ENCODE measurements at regions not wholly inside any gene's neighbourhood (a gene's known extent, or its start where the extent isn't known, plus 50 kb on each side); places are given as distances from the start of the nearest gene placed in this dataset.
"Not testable (repeated sequence)": the region's sequence is repeated elsewhere in the genome, so short reads cannot be mapped to it uniquely, and the experiment has no call there.

DNA sequence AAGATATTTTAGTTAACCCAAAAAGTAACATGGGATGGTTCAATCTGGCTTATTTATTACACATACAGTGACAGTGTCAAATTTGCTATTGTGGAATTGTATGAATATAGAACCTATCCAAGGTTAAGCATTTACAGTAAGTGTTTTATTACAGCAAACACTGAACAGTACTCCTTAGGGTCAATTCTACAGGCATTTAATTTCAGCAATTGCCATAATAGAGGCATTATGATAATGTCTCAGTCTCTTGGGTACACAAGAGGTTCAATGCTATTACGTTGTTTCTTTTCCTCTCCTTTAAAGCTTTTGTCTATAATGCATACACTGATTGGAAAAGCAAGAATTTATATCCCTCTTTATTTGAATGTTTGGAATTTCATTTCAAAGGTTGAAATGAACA is 275.7 kb upstream of the NAALADL2 start:
- Histone ChIP-seq H3K4me1 (ENCODE audit: insufficient read depth, low read length) (no peaks in the 10 kb centered on the region), H3K27ac (ENCODE audit: low read depth, low read length) (no peak overlapping the region), H3K79me2 (ENCODE audit: insufficient read depth, low read length) (no peaks in the 10 kb centered on the region), H2AFZ (ENCODE audit: low read length) (no peak overlapping the region), H4K20me1 (ENCODE audit: insufficient read depth, low read length) (no peaks in the 10 kb centered on the region), H3K9me3 (ENCODE audit: low read depth, low read length) (no peaks in the 10 kb centered on the region), H3K27me3 (ENCODE audit: insufficient read depth, low read length) (no peaks in the 10 kb centered on the region), H3K4me2 (ENCODE audit: insufficient read depth, low read length) (no peak overlapping the region), H3K4me3 (ENCODE audit: insufficient read depth, low read length) (no peak overlapping the region), H3K36me3 (ENCODE audit: insufficient read depth, low read length) (no peaks in the 10 kb centered on the region)
- DNase-seq (ENCODE audit: insufficient read length, low spot score, missing footprints), result no peak
- TF ChIP-seq, protein P1, sequence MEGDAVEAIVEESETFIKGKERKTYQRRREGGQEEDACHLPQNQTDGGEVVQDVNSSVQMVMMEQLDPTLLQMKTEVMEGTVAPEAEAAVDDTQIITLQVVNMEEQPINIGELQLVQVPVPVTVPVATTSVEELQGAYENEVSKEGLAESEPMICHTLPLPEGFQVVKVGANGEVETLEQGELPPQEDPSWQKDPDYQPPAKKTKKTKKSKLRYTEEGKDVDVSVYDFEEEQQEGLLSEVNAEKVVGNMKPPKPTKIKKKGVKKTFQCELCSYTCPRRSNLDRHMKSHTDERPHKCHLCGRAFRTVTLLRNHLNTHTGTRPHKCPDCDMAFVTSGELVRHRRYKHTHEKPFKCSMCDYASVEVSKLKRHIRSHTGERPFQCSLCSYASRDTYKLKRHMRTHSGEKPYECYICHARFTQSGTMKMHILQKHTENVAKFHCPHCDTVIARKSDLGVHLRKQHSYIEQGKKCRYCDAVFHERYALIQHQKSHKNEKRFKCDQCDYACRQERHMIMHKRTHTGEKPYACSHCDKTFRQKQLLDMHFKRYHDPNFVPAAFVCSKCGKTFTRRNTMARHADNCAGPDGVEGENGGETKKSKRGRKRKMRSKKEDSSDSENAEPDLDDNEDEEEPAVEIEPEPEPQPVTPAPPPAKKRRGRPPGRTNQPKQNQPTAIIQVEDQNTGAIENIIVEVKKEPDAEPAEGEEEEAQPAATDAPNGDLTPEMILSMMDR (IDR thresholded peaks at IDR 0.05; ENCODE audit: extremely low read depth, low read depth, low read length), result no peak

DNA sequence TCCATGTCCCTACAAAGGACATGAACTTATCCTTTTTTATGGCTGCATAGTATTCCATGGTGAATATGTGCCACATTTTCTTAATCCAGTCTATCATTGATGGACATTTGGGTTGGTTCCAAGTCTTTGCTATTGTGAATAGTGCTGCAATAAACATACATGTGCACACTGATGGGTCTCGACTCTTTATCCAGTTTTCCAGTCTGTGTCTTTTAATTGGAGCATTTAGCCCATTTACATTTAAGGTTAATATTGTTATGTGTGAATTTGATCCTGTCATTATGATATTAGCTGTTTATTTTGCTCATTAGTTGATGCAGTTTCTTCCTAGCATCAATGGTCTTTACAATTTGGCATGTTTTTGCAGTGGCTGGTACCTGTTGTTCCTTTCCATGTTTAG is 272.0 kb upstream of the NAALADL2 start:
- not testable (repeated sequence) for H3K4me1 ChIP-seq (ENCODE audit: insufficient read depth, low read length); H3K9me3 ChIP-seq (ENCODE audit: low read depth, low read length); DNase-seq (ENCODE audit: insufficient read length, low spot score, missing footprints); H3K4me2 ChIP-seq (ENCODE audit: insufficient read depth, low read length); H3K27me3 ChIP-seq (ENCODE audit: insufficient read depth, low read length); H4K20me1 ChIP-seq (ENCODE audit: insufficient read depth, low read length); H2AFZ ChIP-seq (ENCODE audit: low read length); H3K4me3 ChIP-seq (ENCODE audit: insufficient read depth, low read length); H3K36me3 ChIP-seq (ENCODE audit: insufficient read depth, low read length); H3K79me2 ChIP-seq (ENCODE audit: insufficient read depth, low read length); H3K27ac ChIP-seq (ENCODE audit: low read depth, low read length)

DNA sequence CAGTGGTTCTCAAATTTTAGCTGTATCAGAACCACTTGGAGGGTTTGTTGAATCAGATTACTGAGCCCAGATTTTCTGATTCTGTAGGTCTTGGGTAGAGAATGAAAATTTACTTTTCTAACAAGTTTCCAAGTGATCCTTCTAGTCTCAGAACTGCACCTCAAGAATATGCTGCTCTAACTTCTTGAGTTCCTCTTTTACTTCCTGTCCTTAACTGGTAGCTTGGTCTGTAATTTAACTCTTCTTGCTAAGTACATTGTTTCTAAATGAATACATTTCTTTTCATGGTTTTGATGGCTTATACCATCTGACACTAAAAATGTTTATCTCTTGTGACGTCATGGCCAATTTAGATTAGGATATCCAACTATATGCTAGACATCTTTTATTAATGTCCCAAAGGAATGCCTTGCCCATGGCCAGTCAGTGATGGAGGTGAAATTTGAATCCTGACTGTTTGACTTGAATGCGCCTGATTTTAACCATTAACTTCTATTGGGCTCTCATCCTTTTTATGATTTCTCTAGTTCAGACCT is 262.6 kb upstream of the NAALADL2 start:
- Histone ChIP-seq H2AFZ (ENCODE audit: low read length) (no peak overlapping the region), H3K27ac (ENCODE audit: low read depth, low read length) (no peak overlapping the region), H3K9me3 (ENCODE audit: low read depth, low read length) (no peaks in the 10 kb centered on the region), H3K4me1 (ENCODE audit: insufficient read depth, low read length) (no peaks in the 10 kb centered on the region), H3K27me3 (ENCODE audit: insufficient read depth, low read length) (no peaks in the 10 kb centered on the region), H3K36me3 (ENCODE audit: insufficient read depth, low read length) (no peaks in the 10 kb centered on the region), H4K20me1 (ENCODE audit: insufficient read depth, low read length) (no peaks in the 10 kb centered on the region), H3K4me2 (ENCODE audit: insufficient read depth, low read length) (no peak overlapping the region), H3K4me3 (ENCODE audit: insufficient read depth, low read length) (no peak overlapping the region), H3K79me2 (ENCODE audit: insufficient read depth, low read length) (no peaks in the 10 kb centered on the region)
- no peak for DNase-seq (ENCODE audit: insufficient read length, low spot score, missing footprints)
- TF ChIP-seq, protein P1 (IDR thresholded peaks at IDR 0.05; ENCODE audit: extremely low read depth, low read depth, low read length), result no peak

DNA sequence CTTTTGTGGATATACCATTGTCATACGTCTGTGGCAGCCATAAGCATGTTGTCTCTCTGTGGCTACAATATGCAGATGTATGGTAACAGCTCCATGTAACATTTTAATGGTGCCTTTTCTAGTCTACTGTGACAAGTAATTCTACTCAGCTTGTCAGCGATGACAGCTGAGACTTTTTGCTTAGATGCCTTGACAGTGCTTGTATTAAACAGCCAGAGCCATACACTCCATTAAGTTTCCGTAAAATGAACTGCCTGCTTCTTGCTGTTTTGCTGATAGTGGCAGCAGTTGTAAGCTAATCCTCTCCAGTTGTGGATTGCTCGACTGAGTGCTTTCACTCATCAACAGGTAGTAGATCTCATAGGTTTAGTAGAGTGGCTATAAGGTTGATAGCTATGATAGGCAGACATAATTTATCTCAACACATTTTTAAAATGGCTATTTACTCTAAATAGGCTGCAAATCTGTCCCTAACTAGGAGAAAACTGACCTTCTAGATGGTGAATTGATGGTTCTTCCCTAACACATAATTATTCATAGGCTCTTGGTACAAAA is 260.2 kb upstream of the NAALADL2 start:
- Histone ChIP-seq H3K9me3 (ENCODE audit: low read depth, low read length) (no peaks in the 10 kb centered on the region), H3K27ac (ENCODE audit: low read depth, low read length) (no peak overlapping the region), H2AFZ (ENCODE audit: low read length) (no peak overlapping the region), H3K4me2 (ENCODE audit: insufficient read depth, low read length) (no peak overlapping the region), H3K27me3 (ENCODE audit: insufficient read depth, low read length) (no peaks in the 10 kb centered on the region), H3K36me3 (ENCODE audit: insufficient read depth, low read length) (no peaks in the 10 kb centered on the region), H3K79me2 (ENCODE audit: insufficient read depth, low read length) (no peaks in the 10 kb centered on the region), H3K4me1 (ENCODE audit: insufficient read depth, low read length) (no peaks in the 10 kb centered on the region), H4K20me1 (ENCODE audit: insufficient read depth, low read length) (no peaks in the 10 kb centered on the region), H3K4me3 (ENCODE audit: insufficient read depth, low read length) (no peak overlapping the region)
- TF ChIP-seq, protein P1 (IDR thresholded peaks at IDR 0.05; ENCODE audit: extremely low read depth, low read depth, low read length), result no peak
- no peak for DNase-seq (ENCODE audit: insufficient read length, low spot score, missing footprints)
